GM10847 (cell line): ENCODE measurements at regions not wholly inside any gene's neighbourhood (a gene's known extent, or its start where the extent isn't known, plus 50 kb on each side); places are given as distances from the start of the nearest gene placed in this dataset.

ENCODE experiments used
- POLR2A ChIP-seq: IDR thresholded peaks from 2 replicates; pipeline ENCODE4 v1.6.1; 2011; ENCODE audit not compliant: insufficient read length; ENCODE audit errors: extremely low read depth

- no peak for TF ChIP-seq POLR2A
Measured at GRCh38 chr2:134173338-134174016, 80.4 kb upstream of the MGAT5 start.

GRCh38 chr2:134174711-134175110, 79.2 kb upstream of the MGAT5 start:
- no peak for TF ChIP-seq POLR2A

- TF ChIP-seq POLR2A: no peak
Measured at GRCh38 chr2:134175834-134176233, 78.0 kb upstream of the MGAT5 start.

- no peak for TF ChIP-seq POLR2A
Measured at GRCh38 chr2:134177351-134177931, 76.4 kb upstream of the MGAT5 start.

GRCh38 chr2:134178138-134178877, 75.6 kb upstream of the MGAT5 start:
- no peak for TF ChIP-seq POLR2A

GRCh38 chr2:134181219-134181618, 72.7 kb upstream of the MGAT5 start:
- TF ChIP-seq POLR2A: no peak

GRCh38 chr2:134183679-134184078, 70.2 kb upstream of the MGAT5 start:
- TF ChIP-seq POLR2A: no peak

- no peak for TF ChIP-seq POLR2A
Measured at GRCh38 chr2:134185639-134186038, 68.2 kb upstream of the MGAT5 start.

- no peak for TF ChIP-seq POLR2A
Measured at GRCh38 chr2:134189009-134189720, 64.7 kb upstream of the MGAT5 start.

GRCh38 chr2:134190062-134190806, 63.6 kb upstream of the MGAT5 start:
- TF ChIP-seq POLR2A: no peak

GRCh38 chr2:134190807-134191203, 63.1 kb upstream of the MGAT5 start:
- no peak for TF ChIP-seq POLR2A

- no peak for TF ChIP-seq POLR2A
Measured at GRCh38 chr2:134191835-134192234, 62.0 kb upstream of the MGAT5 start.

- no peak for TF ChIP-seq POLR2A
Measured at GRCh38 chr2:134193006-134193405, 60.9 kb upstream of the MGAT5 start.

GRCh38 chr2:134194519-134194918, 59.4 kb upstream of the MGAT5 start:
- TF ChIP-seq POLR2A: no peak

GRCh38 chr2:134195341-134195740, 58.5 kb upstream of the MGAT5 start:
- no peak for TF ChIP-seq POLR2A
